Testis (tissue), 2 donors: ENCODE measurements at regions not wholly inside any gene's neighbourhood (a gene's known extent, or its start where the extent isn't known, plus 50 kb on each side); places are given as distances from the start of the nearest gene placed in this dataset.

Source experiments
- DNase-seq: peaks from one replicate; pipeline ENCODE4 v3.0.0-alpha.2; 2019
- H3K27ac ChIP-seq, 2 donors: fragments of 200-600 bp; sonication (generic); one replicate each; pipeline ENCODE4 v1.5.1; 2019
- H3K27me3 ChIP-seq: fragments of 200-600 bp; sonication (generic); one replicate; pipeline ENCODE4 v1.5.1; 2019
- H3K36me3 ChIP-seq: fragments of 200-600 bp; sonication (generic); one replicate; pipeline ENCODE4 v1.5.1; 2017; ENCODE audit warnings: low read depth; ENCODE audit errors: missing control alignments
- H3K4me1 ChIP-seq: fragments of 200-600 bp; sonication (generic); one replicate; pipeline ENCODE4 v1.5.1; 2019
- H3K4me3 ChIP-seq, 2 donors: fragments of 200-600 bp; sonication (generic); one replicate each; pipeline ENCODE4 v1.5.1; 2017 to 2019
- H3K9me3 ChIP-seq: fragments of 200-600 bp; sonication (generic); one replicate; pipeline ENCODE4 v1.5.1; 2017
- CTCF ChIP-seq, 3 experiments: fragments of 450-650 bp in 2 of 3; fragments of 200-600 bp in 1 of 3; sonication (generic) in 1 of 3; IDR thresholded peaks; one replicate each; pipeline ENCODE4 v1.5.1; 2016 to 2019; ENCODE audit warnings: antibody characterized with exemption in 3 of 3, mild to moderate bottlenecking in 2 of 3, moderate library complexity in 1 of 3
- POLR2A ChIP-seq: fragments of 450-650 bp; IDR thresholded peaks from one replicate; pipeline ENCODE4 v1.6.1; 2017; ENCODE audit warnings: antibody characterized with exemption, mild to moderate bottlenecking, moderate library complexity
- WGBS, 2 donors: methylation state at CpG; one replicate each; pipeline ENCODE4 v1.1.5; 2018; 5-methylcytosine and 5-hydroxymethylcytosine counted together
- intact Hi-C: fragments of 100-400 bp; cut with DNase I; formaldehyde crosslinking; loops from one replicate; pipeline ENCODE4 v1.15.1; 2023; ENCODE audit warnings: low total_unique reads

GRCh38 chr10:52450762-52451291 is 136.7 kb downstream of the DKK1 start:
- Histone ChIP-seq H3K9me3 (no peaks in the 10 kb centered on the region), H3K4me3 (no peak overlapping the region), H3K27ac (no peak overlapping the region), H3K4me1 (no peaks in the 10 kb centered on the region), H3K36me3 (no peaks in the 10 kb centered on the region), H3K27me3 (no peaks in the 10 kb centered on the region)
- TF ChIP-seq CTCF (IDR thresholded peaks at IDR 0.05) (no peak), POLR2A (no peak)
- WGBS, 2 donors = 89 to 90% methylated on average over 6 of the region's 6 CpGs
- no peak for DNase-seq
- intact Hi-C loops = no loop called here

GRCh38 chr10:52451817-52452216 is 137.7 kb downstream of the DKK1 start:
- intact Hi-C loops = no loop called here

GRCh38 chr10:52452600-52453493 is 138.8 kb downstream of the DKK1 start:
- H3K9me3 ChIP-seq = no peaks in the 10 kb centered on the region
- intact Hi-C loops = no loop called here
- 64 to 74% methylated on average over 12 of the region's 12 CpGs for WGBS, 2 donors
- no peak for DNase-seq
- no peaks in the 10 kb centered on the region for H3K4me1 ChIP-seq
- H3K36me3 ChIP-seq = no peaks in the 10 kb centered on the region
- TF ChIP-seq CTCF (IDR thresholded peaks at IDR 0.05) (no peak), POLR2A (no peak)
- H3K27me3 ChIP-seq = no peaks in the 10 kb centered on the region
- H3K4me3 ChIP-seq = no peak overlapping the region
- no peak overlapping the region for H3K27ac ChIP-seq

More at GRCh38 chr10:52451817-52452216, 137.7 kb downstream of the DKK1 start:
- Histone ChIP-seq H3K27me3 (no peaks in the 10 kb centered on the region), H3K4me1 (no peaks in the 10 kb centered on the region), H3K27ac (no peak overlapping the region), H3K9me3 (no peaks in the 10 kb centered on the region), H3K36me3 (no peaks in the 10 kb centered on the region), H3K4me3 (no peak overlapping the region)
- no peak for TF ChIP-seq POLR2A
- TF ChIP-seq CTCF (IDR thresholded peaks at IDR 0.05) = no peak
- no peak for DNase-seq

- 94 to 98% methylated on average over 1 of the region's 1 CpG for WGBS, 2 donors
- Histone ChIP-seq H3K4me1 (no peaks in the 10 kb centered on the region), H3K27me3 (no peaks in the 10 kb centered on the region), H3K9me3 (no peaks in the 10 kb centered on the region), H3K4me3 (no peak overlapping the region), H3K36me3 (no peaks in the 10 kb centered on the region), H3K27ac (no peak overlapping the region)
- TF ChIP-seq CTCF (IDR thresholded peaks at IDR 0.05) (no peak), POLR2A (no peak)
- no peak for DNase-seq
- intact Hi-C loops = no loop called here
Observed at GRCh38 chr10:52453501-52453900, 139.4 kb downstream of the DKK1 start.
